ENCODE measurements at regions not wholly inside any gene's neighbourhood (a gene's known extent, or its start where the extent isn't known, plus 50 kb on each side); places are given as distances from the start of the nearest gene placed in this dataset.
"Not testable (repeated sequence)": the region's sequence is repeated elsewhere in the genome, so short reads cannot be mapped to it uniquely, and the experiment has no call there.

DNA sequence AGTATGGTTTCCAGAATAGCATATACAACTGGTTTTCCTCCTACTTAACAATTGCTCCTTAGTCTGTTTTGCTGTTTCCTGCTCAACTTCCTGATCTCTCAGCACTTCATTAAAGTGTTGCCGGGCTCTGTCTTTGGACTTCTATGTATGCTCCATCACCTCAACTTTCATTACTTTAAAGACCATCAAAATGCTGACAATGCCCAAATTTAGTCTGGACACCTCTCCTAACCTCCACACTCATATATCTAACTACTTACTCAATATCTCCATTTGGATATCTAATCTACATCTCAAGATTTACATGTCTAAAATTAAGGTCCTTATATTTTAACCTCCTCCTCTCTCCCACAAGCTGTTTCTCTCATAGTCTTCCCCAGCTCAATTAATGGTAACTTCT is 54.4 kb upstream of the LGR5 start:
- TF ChIP-seq, protein P1, sequence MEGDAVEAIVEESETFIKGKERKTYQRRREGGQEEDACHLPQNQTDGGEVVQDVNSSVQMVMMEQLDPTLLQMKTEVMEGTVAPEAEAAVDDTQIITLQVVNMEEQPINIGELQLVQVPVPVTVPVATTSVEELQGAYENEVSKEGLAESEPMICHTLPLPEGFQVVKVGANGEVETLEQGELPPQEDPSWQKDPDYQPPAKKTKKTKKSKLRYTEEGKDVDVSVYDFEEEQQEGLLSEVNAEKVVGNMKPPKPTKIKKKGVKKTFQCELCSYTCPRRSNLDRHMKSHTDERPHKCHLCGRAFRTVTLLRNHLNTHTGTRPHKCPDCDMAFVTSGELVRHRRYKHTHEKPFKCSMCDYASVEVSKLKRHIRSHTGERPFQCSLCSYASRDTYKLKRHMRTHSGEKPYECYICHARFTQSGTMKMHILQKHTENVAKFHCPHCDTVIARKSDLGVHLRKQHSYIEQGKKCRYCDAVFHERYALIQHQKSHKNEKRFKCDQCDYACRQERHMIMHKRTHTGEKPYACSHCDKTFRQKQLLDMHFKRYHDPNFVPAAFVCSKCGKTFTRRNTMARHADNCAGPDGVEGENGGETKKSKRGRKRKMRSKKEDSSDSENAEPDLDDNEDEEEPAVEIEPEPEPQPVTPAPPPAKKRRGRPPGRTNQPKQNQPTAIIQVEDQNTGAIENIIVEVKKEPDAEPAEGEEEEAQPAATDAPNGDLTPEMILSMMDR (IDR thresholded peaks at IDR 0.05; ENCODE audit: insufficient read depth, low read depth, low read length) = no peak
- DNase-seq (ENCODE audit: low read depth) = no peak
- no peak overlapping the region for H3K4me3 ChIP-seq (ENCODE audit: low read depth, low read length)

DNA sequence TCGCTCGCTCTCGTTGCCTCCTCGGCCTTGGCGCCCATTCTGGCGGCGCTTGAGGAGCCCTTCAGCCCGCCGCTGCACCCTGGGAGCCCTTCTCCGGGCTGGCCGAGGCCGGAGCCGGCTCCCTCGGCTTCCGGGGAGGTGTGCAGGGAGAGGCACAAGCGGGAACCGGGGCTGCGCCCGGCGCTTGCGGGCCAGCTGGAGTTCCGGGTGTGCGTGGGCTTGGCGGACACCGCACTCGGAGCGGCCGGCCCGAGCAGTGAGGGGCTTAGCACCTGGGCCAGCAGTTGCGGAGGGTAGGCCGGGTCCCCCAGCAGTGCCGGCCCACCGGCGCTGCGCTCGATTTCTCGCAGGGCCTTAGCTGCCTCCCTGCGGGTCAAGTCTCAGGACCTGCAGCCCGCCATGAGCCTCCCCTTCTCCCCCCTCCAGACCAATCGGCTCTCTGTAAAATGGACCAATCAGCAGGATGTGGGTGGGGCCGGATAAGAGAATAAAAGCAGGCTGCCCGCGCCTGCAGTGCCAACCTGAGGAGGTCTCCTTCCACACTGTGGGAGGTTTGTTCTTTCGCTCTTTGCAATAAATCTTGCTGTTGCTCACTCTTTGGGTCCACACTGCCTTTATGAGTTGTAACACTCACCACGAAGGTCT is 62.8 kb upstream of the LGR5 start:
- not testable (repeated sequence) for DNase-seq (ENCODE audit: low read depth)
- peak overlapping the region; percentile 15 for H3K4me3 ChIP-seq (ENCODE audit: low read depth, low read length)

DNA sequence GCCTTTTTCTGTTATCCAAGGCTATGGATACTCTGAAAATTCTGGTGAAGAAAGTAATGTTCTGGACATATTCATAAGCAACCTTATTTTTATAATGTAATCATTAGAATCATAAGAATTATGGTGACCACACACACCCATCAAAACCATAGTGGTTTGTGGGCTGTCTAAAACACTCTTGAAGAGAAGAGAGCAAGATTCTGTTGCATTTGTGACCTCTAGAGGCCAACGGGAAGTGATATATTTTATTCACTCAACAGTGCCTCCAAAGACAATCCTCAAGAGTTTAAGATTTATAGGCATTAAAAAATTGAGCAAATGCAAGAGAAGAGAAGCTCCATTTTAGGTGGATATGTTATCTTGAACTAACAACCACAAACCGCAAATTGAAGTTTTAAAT is 68.5 kb upstream of the LGR5 start:
- H3K4me3 ChIP-seq (ENCODE audit: low read depth, low read length) = no peak overlapping the region
- no peak for DNase-seq (ENCODE audit: low read depth)
- TF ChIP-seq, protein P1 (IDR thresholded peaks at IDR 0.05; ENCODE audit: insufficient read depth, low read depth, low read length) = no peak

DNA sequence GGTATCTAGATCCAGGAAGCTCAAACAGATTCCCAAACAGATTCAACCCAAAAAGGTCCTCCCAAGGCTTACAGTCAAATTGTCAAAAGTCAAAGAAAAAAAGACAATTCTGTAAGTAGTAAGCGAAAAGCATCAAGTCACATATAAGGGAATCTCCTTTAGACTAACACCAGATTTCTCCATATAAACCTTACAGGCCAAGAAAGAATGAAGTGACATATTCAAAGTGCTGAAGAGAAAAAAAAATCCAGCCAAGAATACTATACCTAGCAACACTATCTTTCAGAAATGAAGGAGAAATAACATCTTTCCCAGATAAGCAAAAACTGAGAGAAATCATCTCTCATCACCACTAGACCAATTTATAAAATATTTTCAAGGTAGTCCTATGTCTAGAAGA is 79.6 kb upstream of the LGR5 start:
- H3K4me3 ChIP-seq (ENCODE audit: low read depth, low read length) = no peak overlapping the region
- DNase-seq (ENCODE audit: low read depth) = no peak
- TF ChIP-seq, protein P1 (IDR thresholded peaks at IDR 0.05; ENCODE audit: insufficient read depth, low read depth, low read length) = no peak

DNA sequence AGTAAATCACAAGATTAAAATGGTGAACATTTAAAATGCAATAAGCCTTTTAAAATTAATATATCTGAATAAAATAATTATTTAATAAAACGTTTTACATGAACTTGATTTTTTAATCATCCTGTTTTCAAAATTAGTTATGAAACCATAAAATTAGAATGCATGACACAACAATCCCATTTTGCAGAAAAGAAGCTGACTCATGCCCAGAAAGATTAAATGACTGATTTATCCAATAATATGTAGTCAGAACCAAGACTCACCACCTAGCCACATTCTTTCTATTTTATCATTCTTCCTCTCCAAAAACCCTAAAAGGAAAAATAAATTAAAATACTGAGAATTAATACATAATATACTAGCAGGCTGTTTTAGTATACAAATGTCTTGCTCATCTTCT is 83.0 kb upstream of the LGR5 start:
- TF ChIP-seq, protein P1 (IDR thresholded peaks at IDR 0.05; ENCODE audit: insufficient read depth, low read depth, low read length) = no peak
- no peak overlapping the region for H3K4me3 ChIP-seq (ENCODE audit: low read depth, low read length)
- no peak for DNase-seq (ENCODE audit: low read depth)

DNA sequence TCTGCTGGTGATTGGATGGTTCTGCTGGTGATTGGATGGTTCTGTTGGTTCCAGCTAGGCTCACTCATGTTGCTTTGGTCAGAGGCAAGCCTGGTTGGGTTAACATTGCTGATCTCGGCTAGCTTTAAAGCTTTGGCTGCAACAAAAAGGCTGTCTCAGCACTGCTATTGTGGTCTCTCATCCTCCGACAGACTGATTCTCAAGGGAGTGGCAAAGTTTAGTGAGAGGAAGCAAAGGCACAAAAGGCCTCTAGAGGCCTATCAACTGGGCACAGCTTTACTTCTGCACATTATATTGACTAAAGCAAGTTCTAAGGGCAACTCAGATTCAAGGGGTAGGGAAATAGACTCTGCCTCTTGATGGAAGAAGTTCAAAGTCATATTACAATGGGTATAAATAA is 84.7 kb upstream of the LGR5 start:
- DNase-seq (ENCODE audit: low read depth) = no peak
- H3K4me3 ChIP-seq (ENCODE audit: low read depth, low read length) = no peak overlapping the region
- TF ChIP-seq, protein P1 (IDR thresholded peaks at IDR 0.05; ENCODE audit: insufficient read depth, low read depth, low read length) = no peak

DNA sequence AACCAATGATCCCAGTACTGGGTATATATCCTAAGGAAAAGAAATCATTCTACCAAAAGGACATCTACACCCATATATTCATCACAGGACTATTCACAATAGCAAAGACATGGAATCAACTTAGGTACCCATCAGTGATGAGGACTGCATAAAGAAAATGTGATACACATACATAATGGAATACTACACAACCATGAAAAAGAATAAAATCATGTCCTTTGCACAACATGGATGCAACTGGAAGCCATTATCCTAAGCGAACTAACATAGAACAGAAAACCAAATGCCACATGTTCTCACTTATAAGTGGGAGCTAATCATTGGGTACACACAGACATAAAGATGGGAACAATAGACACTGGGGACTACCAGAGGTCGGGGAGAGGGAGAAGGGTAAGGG is 86.0 kb upstream of the LGR5 start:
- TF ChIP-seq, protein P1 (IDR thresholded peaks at IDR 0.05; ENCODE audit: insufficient read depth, low read depth, low read length) = no peak
- H3K4me3 ChIP-seq (ENCODE audit: low read depth, low read length) = no peak overlapping the region
- no peak for DNase-seq (ENCODE audit: low read depth)
